Fibroblast of villous mesenchyme (primary cell): ENCODE measurements at regions not wholly inside any gene's neighbourhood (a gene's known extent, or its start where the extent isn't known, plus 50 kb on each side); places are given as distances from the start of the nearest gene placed in this dataset.

Experiments
- DNase-seq: peaks from one replicate; pipeline ENCODE4 v3.0.0-alpha.2; 2010; ENCODE audit warnings: low read depth
- H3K4me3 ChIP-seq: 2 replicates; pipeline ENCODE4 v1.5.1; 2011; ENCODE audit warnings: low read depth, mild to moderate bottlenecking, low read length
- CTCF ChIP-seq: IDR thresholded peaks from 2 replicates; pipeline ENCODE4 v1.5.1; 2012; ENCODE audit warnings: low read depth, mild to moderate bottlenecking, low read length; ENCODE audit not compliant: insufficient read depth

DNA sequence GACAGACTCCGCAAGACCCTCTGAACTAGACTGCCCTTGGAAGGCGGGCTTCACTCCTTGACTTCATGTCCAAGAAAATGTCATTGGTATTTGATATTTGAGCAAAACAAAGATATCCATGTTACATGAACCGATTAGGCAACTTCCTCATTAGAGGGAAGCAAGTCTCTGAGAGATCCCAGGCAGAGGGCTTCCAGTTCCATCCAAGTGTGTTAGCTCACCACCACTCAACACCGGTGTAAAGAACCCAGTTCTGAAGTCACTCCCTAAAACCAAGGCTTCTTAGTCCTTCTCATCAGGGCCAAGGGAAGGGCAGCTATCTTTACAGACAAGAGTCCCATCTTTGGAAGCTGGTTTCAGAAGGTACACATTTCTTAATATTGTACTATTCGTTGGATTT, 87.2 kb upstream of the CDKN3 start:
- no peak for DNase-seq
- H3K4me3 ChIP-seq, result no peak overlapping the region
- TF ChIP-seq CTCF, result no peak

GRCh38 chr14:54310151-54310850, 86.5 kb upstream of the CDKN3 start:
- DNase-seq, result no peak
- H3K4me3 ChIP-seq, result no peak overlapping the region
- TF ChIP-seq CTCF, result no peak

DNA sequence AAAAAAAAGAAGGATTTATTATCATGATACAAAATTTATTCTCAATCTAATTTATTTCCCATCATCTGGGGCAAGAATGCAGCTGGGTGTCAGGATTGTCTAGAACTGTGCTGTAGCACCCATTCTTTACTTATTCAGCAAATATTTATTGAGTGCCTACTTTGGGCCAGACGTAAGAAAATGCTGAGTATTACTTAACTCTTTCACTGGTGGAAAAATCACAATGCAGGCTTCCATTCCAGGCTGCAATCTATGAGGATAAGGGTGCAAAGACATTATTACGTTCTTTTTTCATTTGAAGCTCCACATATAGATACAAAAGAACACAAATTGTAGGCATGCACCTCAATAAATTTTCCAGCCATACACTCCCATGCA, 86.0 kb upstream of the CDKN3 start:
- no peak overlapping the region for H3K4me3 ChIP-seq
- TF ChIP-seq CTCF, result no peak
- DNase-seq, result no peak

GRCh38 chr14:54312166-54312801, 84.5 kb upstream of the CDKN3 start:
- DNase-seq, result peak; percentile 89
- H3K4me3 ChIP-seq, result no peak overlapping the region
- no peak for TF ChIP-seq CTCF

DNA sequence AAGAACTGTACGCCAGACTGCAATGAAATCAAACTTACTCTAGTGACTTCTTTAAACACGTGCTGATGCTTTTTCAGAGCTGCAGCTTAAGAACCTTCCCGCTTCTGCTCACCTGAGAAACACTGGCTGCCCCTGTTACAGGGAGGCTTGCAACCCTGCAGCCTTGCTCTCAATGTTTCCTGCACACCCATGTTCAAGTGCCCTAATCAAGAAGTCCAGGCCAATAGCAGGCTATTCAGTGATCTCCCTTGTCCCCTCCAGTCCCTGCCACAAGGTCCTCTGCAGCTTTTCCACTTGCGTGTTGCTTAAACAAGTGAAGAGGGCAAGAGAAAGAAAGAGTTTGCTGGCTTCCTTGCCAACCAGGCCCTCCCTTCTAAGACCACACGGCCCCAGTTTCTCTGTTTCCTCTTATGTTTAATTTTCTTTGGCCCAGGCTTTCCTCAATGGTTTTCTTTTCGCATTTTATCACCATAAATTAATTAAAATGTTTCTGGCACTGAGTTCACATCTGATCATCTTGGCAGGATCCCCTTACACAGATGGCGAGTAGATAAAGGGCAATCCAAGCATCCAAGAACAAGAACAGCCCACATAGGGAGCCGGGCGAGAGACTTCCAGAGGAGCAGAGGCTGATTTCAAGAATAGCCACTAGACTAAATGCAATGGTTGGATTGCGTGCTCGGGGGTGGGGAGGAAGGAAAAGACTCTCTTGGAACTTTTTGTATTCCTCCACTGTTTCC, 82.3 kb upstream of the CDKN3 start:
- no peak overlapping the region for H3K4me3 ChIP-seq
- no peak for DNase-seq
- TF ChIP-seq CTCF, result no peak

- H3K4me3 ChIP-seq, result no peak overlapping the region
- no peak for TF ChIP-seq CTCF
- DNase-seq, result no peak
Measured at GRCh38 chr14:54316652-54317051, 80.2 kb upstream of the CDKN3 start.
